Keratinocyte (primary cell): ENCODE measurements at regions not wholly inside any gene's neighbourhood (a gene's known extent, or its start where the extent isn't known, plus 50 kb on each side); places are given as distances from the start of the nearest gene placed in this dataset.

Source experiments
- DNase-seq: peaks from one replicate; pipeline ENCODE4 v3.0.0-alpha.2; 2011; ENCODE audit warnings: low read depth, missing footprints, low spot score
- FAIRE-seq: peaks from 2 replicates; lab custom pipeline; 2011; peaks lifted over from hg19 to GRCh38; lab: Jason Lieb, UNC
- H2AFZ ChIP-seq: 2 replicates; pipeline ENCODE4 v1.6.0; 2012; ENCODE audit warnings: low read length, control low read depth, inconsistent platforms; ENCODE audit not compliant: control insufficient read depth
- H3K27ac ChIP-seq: 2 replicates; pipeline ENCODE4 v1.5.1; 2011; ENCODE audit warnings: low read length; ENCODE audit not compliant: control insufficient read depth, insufficient read depth
- H3K27me3 ChIP-seq: 3 replicates; pipeline ENCODE4 v1.6.0; 2011; ENCODE audit warnings: low read length; ENCODE audit not compliant: control insufficient read depth, insufficient read depth; ENCODE audit errors: extremely low read depth
- H3K36me3 ChIP-seq, 2 experiments: 2 replicates in 1 of 2; 3 replicates in 1 of 2; pipeline ENCODE4 v1.5.1; 2011; ENCODE audit warnings: low read length in 2 of 2, mild to moderate bottlenecking in 1 of 2; ENCODE audit not compliant: control insufficient read depth in 2 of 2, insufficient read depth in 2 of 2; ENCODE audit errors: extremely low read depth in 1 of 2
- H3K4me1 ChIP-seq: 3 replicates; pipeline ENCODE4 v1.5.1; 2011; ENCODE audit warnings: low read length; ENCODE audit not compliant: control insufficient read depth, insufficient read depth; ENCODE audit errors: extremely low read depth
- H3K4me2 ChIP-seq: 3 replicates; pipeline ENCODE4 v1.6.0; 2011; ENCODE audit warnings: low read depth, low read length; ENCODE audit not compliant: control insufficient read depth, insufficient read depth; ENCODE audit errors: extremely low read depth
- H3K4me3 ChIP-seq, 3 experiments: fragments of 200-600 bp in 1 of 3; sonication (generic) in 1 of 3; 2 replicates in 2 of 3; 3 replicates in 1 of 3; pipeline ENCODE4 v1.5.1; 2011 to 2016; ENCODE audit warnings: low read length in 3 of 3, mild to moderate bottlenecking in 3 of 3, control low read depth in 2 of 3, inconsistent platforms in 1 of 3, low read depth in 1 of 3, mixed read lengths in 1 of 3, mixed run types in 1 of 3, moderate library complexity in 1 of 3; ENCODE audit not compliant: control insufficient read depth in 2 of 3, insufficient read depth in 2 of 3; ENCODE audit errors: extremely low read depth in 1 of 3
- H3K79me2 ChIP-seq: 2 replicates; pipeline ENCODE4 v1.6.0; 2012; ENCODE audit warnings: low read length; ENCODE audit not compliant: control insufficient read depth, insufficient read depth
- H3K9ac ChIP-seq: 3 replicates; pipeline ENCODE4 v1.6.0; 2011; ENCODE audit warnings: low read length; ENCODE audit not compliant: control insufficient read depth, insufficient read depth; ENCODE audit errors: extremely low read depth
- H3K9me1 ChIP-seq: 3 replicates; pipeline ENCODE4 v1.6.0; 2011; ENCODE audit warnings: low read length; ENCODE audit not compliant: control insufficient read depth, insufficient read depth; ENCODE audit errors: extremely low read depth
- H3K9me3 ChIP-seq: 2 replicates; pipeline ENCODE4 v1.5.1; 2012; ENCODE audit warnings: low read depth, low read length; ENCODE audit not compliant: control insufficient read depth
- H4K20me1 ChIP-seq: 3 replicates; pipeline ENCODE4 v1.6.0; 2011; ENCODE audit warnings: low read length; ENCODE audit not compliant: control insufficient read depth, insufficient read depth; ENCODE audit errors: extremely low read depth
- EZH2 ChIP-seq: IDR thresholded peaks from one replicate; pipeline ENCODE4 v1.6.1; 2012; ENCODE audit warnings: inconsistent platforms, mild to moderate bottlenecking, low read length, moderate library complexity
- dilution Hi-C: fragments of 300-500 bp; cut with MboI; formaldehyde crosslinking; loops from one replicate; pipeline ENCODE4 v1.7.0; 2020; ENCODE audit warnings: low sequenced_read_pairs; ENCODE audit not compliant: extremely low pct_ligation_motif_present
- TF ChIP-seq, protein P1 (sequence below), 3 experiments: IDR thresholded peaks in 1 of 3; conservative IDR thresholded peaks in 1 of 3; optimal IDR thresholded peaks in 1 of 3; 2 replicates in 2 of 3; 3 replicates in 1 of 3; pipeline versions ENCODE3 to v1.5.1; 2011; ENCODE audit warnings: low read length in 3 of 3, mild to moderate bottlenecking in 3 of 3, moderate library complexity in 2 of 3, control low read depth in 1 of 3, inconsistent platforms in 1 of 3; ENCODE audit not compliant: insufficient read depth in 2 of 3; ENCODE audit errors: extremely low read depth in 1 of 3

DNA sequence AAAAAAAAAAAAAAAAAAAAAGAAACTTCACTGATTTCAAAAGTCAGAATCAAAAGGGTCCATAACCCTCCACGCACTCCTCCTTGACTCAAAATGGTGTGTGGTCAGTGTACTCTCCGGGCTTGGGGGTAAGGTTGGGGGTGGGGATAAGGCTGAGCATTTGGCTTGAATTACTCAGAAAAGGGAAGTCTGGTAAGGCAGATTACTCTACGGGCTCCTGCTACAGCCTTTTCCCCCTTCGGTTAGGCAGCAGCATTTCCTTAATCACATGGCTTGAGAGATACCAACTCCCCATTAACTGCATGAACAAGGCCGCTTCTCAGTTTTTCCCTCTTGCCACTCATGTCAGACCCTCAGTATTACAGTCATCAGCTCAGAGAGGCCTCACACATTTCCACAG, 135.4 kb upstream of the DUSP21 start:
- Histone ChIP-seq H3K4me1 (no peaks in the 10 kb centered on the region), H3K9me1 (no peaks in the 10 kb centered on the region), H2AFZ (no peak overlapping the region), H3K27me3 (no peaks in the 10 kb centered on the region), H3K27ac (no peak overlapping the region), H3K36me3 (no peaks in the 10 kb centered on the region), H4K20me1 (no peaks in the 10 kb centered on the region), H3K4me3 (no peak overlapping the region), H3K9ac (no peak overlapping the region), H3K9me3 (no peaks in the 10 kb centered on the region), H3K4me2 (no peak overlapping the region), H3K79me2 (no peaks in the 10 kb centered on the region)
- dilution Hi-C loops, result no loop called here
- TF ChIP-seq, protein P1, sequence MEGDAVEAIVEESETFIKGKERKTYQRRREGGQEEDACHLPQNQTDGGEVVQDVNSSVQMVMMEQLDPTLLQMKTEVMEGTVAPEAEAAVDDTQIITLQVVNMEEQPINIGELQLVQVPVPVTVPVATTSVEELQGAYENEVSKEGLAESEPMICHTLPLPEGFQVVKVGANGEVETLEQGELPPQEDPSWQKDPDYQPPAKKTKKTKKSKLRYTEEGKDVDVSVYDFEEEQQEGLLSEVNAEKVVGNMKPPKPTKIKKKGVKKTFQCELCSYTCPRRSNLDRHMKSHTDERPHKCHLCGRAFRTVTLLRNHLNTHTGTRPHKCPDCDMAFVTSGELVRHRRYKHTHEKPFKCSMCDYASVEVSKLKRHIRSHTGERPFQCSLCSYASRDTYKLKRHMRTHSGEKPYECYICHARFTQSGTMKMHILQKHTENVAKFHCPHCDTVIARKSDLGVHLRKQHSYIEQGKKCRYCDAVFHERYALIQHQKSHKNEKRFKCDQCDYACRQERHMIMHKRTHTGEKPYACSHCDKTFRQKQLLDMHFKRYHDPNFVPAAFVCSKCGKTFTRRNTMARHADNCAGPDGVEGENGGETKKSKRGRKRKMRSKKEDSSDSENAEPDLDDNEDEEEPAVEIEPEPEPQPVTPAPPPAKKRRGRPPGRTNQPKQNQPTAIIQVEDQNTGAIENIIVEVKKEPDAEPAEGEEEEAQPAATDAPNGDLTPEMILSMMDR (optimal IDR thresholded peaks at IDR 0.05 in 1 of 3, IDR thresholded peaks at IDR 0.05 in 1 of 3, conservative IDR thresholded peaks at IDR 0.05 in 1 of 3; ENCODE audit: extremely low read depth in 1 of 3, insufficient read depth in 2 of 3, low read length in 3 of 3), result no peak
- no peak for TF ChIP-seq EZH2
- FAIRE-seq, result no peak
- no peak for DNase-seq

DNA sequence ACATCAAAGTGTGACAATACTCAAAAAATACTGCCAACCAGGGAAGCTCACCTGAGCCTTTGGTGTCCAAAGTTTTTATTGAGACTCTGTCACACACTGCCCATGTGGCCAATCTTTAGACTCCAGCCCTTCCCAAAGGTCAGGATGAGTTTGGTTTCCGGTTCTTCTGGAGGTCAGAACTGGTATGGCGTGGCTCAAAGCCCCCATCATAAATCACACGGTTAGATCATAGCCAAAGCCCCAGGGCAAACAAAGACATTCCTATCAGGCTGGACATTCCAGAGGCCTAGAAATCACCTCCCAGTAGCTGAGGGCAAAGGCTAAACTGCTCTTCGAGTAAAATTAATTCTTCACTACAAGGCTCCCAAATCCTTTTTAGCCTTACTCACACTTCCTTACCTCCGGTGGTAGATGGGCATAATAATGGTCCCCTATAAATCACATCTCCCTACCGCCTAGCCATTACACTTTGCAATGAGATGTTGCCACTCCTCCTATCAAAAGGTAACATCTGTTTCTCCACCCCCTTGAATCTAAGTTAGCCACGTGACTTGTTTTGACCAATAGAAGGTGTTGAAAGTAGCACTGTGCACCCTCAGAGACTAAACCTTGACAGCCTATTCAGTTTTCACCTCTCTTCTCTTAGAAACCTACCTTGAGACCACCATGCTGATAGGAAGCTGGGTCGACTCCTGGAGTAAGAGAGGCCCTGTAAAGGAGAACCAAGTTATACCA, 137.8 kb upstream of the DUSP21 start:
- Histone ChIP-seq H3K79me2 (no peaks in the 10 kb centered on the region), H3K9me3 (no peaks in the 10 kb centered on the region), H3K36me3 (no peaks in the 10 kb centered on the region), H3K4me2 (no peak overlapping the region), H2AFZ (no peak overlapping the region), H4K20me1 (no peaks in the 10 kb centered on the region), H3K9me1 (no peaks in the 10 kb centered on the region), H3K4me3 (no peak overlapping the region), H3K27me3 (no peaks in the 10 kb centered on the region), H3K27ac (no peak overlapping the region), H3K4me1 (no peaks in the 10 kb centered on the region), H3K9ac (no peak overlapping the region)
- TF ChIP-seq, protein P1 (optimal IDR thresholded peaks at IDR 0.05 in 1 of 3, IDR thresholded peaks at IDR 0.05 in 1 of 3, conservative IDR thresholded peaks at IDR 0.05 in 1 of 3; ENCODE audit: extremely low read depth in 1 of 3, insufficient read depth in 2 of 3, low read length in 3 of 3), result no peak
- TF ChIP-seq EZH2, result no peak
- no peak for FAIRE-seq
- dilution Hi-C loops, result no loop called here
- no peak for DNase-seq
